ENCODE measurements at regions not wholly inside any gene's neighbourhood (a gene's known extent, or its start where the extent isn't known, plus 50 kb on each side); places are given as distances from the start of the nearest gene placed in this dataset.

- TF ChIP-seq, protein P1, sequence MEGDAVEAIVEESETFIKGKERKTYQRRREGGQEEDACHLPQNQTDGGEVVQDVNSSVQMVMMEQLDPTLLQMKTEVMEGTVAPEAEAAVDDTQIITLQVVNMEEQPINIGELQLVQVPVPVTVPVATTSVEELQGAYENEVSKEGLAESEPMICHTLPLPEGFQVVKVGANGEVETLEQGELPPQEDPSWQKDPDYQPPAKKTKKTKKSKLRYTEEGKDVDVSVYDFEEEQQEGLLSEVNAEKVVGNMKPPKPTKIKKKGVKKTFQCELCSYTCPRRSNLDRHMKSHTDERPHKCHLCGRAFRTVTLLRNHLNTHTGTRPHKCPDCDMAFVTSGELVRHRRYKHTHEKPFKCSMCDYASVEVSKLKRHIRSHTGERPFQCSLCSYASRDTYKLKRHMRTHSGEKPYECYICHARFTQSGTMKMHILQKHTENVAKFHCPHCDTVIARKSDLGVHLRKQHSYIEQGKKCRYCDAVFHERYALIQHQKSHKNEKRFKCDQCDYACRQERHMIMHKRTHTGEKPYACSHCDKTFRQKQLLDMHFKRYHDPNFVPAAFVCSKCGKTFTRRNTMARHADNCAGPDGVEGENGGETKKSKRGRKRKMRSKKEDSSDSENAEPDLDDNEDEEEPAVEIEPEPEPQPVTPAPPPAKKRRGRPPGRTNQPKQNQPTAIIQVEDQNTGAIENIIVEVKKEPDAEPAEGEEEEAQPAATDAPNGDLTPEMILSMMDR (conservative IDR thresholded peaks at IDR 0.05; ENCODE audit: low read depth, low read length), result no peak
- TF ChIP-seq SMC3 (IDR thresholded peaks at IDR 0.05; ENCODE audit: low read depth, low read length) (no peak), RFX5 (IDR thresholded peaks at IDR 0.05; ENCODE audit: low read depth, low read length) (no peak), POLR2A (IDR thresholded peaks at IDR 0.05; ENCODE audit: low read depth, low read length) (no peak)
These were observed 541.3 kb upstream of the LRRTM4 start for GRCh38 chr2:78063246-78064020.

Measured in IMR-90 (cell line).